ENCODE measurements at regions not wholly inside any gene's neighbourhood (a gene's known extent, or its start where the extent isn't known, plus 50 kb on each side); places are given as distances from the start of the nearest gene placed in this dataset.

- TF ChIP-seq POLR2A (IDR thresholded peaks at IDR 0.05): no peak
- TF ChIP-seq CTCF (IDR thresholded peaks at IDR 0.05): no peak
- TF ChIP-seq EP300 (IDR thresholded peaks at IDR 0.05): no peak
These were observed 167.8 kb downstream of the GPAT3 start for GRCh38 chr4:83703752-83704151.
